A673 (cell line): ENCODE measurements at regions not wholly inside any gene's neighbourhood (a gene's known extent, or its start where the extent isn't known, plus 50 kb on each side); places are given as distances from the start of the nearest gene placed in this dataset.

Experiments
- BruUV-seq: library from RNA; stranded (reverse); fragments of 400-500 nt; replicated peaks from 2 replicates; lab custom pipeline; 2021; lab: Mats Ljungman, UMichigan
- CTCF ChIA-PET: fragments of 300-600 bp; sonication (Branson Sonifier 250); formaldehyde crosslinking; loops from one replicate; lab custom pipeline; 2022; ENCODE audit warnings: antibody characterized with exemption; lab: Charles Lee
- POLR2A ChIA-PET: fragments of 300-600 bp; sonication (Branson Sonifier 250); formaldehyde crosslinking; loops from one replicate; lab custom pipeline; 2022; ENCODE audit warnings: antibody characterized with exemption; ENCODE audit not compliant: low non-redundant PET; lab: Charles Lee
- DNase-seq: peaks from one replicate; pipeline ENCODE4 v3.0.0-alpha.2; 2015; ENCODE audit warnings: low spot score
- H3K27ac ChIP-seq: fragments of 200-600 bp; sonication (generic); 2 replicates; pipeline ENCODE4 v1.5.1; 2016; ENCODE audit warnings: mixed run types, low read depth, mild to moderate bottlenecking, mixed read lengths, antibody characterized with exemption, low read length; ENCODE audit not compliant: poor library complexity, severe bottlenecking
- H3K27me3 ChIP-seq: fragments of 200-600 bp; sonication (generic); replicated peaks from 2 replicates; pipeline ENCODE4 v1.6.1; 2017; ENCODE audit warnings: mixed run types, low read depth, mild to moderate bottlenecking, mixed read lengths, antibody characterized with exemption, low read length; ENCODE audit not compliant: insufficient read depth, poor library complexity
- H3K36me3 ChIP-seq: fragments of 200-600 bp; sonication (generic); 2 replicates; pipeline ENCODE4 v1.6.1; 2016; ENCODE audit warnings: mixed run types, mild to moderate bottlenecking, mixed read lengths, antibody characterized with exemption, low read length; ENCODE audit not compliant: insufficient read depth, poor library complexity, severe bottlenecking
- H3K4me1 ChIP-seq: fragments of 200-600 bp; sonication (generic); 2 replicates; pipeline ENCODE4 v1.6.1; 2017; ENCODE audit warnings: mixed run types, mild to moderate bottlenecking, mixed read lengths, antibody characterized with exemption, low read length; ENCODE audit not compliant: insufficient read depth, poor library complexity, severe bottlenecking
- H3K4me3 ChIP-seq: fragments of 200-600 bp; sonication (generic); 2 replicates; pipeline ENCODE4 v1.5.1; 2016; ENCODE audit warnings: low read depth, mixed run types, mild to moderate bottlenecking, mixed read lengths, low read length; ENCODE audit not compliant: poor library complexity, severe bottlenecking
- H3K9me3 ChIP-seq: fragments of 200-600 bp; sonication (generic); 2 replicates; pipeline ENCODE4 v1.6.1; 2016; ENCODE audit warnings: mixed run types, low read depth, mild to moderate bottlenecking, mixed read lengths, antibody characterized with exemption, low read length; ENCODE audit not compliant: poor library complexity, severe bottlenecking
- CTCF ChIP-seq: fragments of 300-800, 200-600 bp; sonication (generic); conservative IDR thresholded peaks from 2 replicates; pipeline ENCODE4 v1.5.1; 2017; ENCODE audit warnings: low read depth, mild to moderate bottlenecking, antibody characterized with exemption, low read length, moderate library complexity, mixed read lengths
- EZH2 ChIP-seq: fragments of 200-600 bp; sonication (generic); IDR thresholded peaks from 2 replicates; pipeline ENCODE4 v1.6.1; 2017; ENCODE audit warnings: borderline replicate concordance, low read depth, mild to moderate bottlenecking, mixed read lengths, antibody characterized with exemption, low read length; ENCODE audit not compliant: poor library complexity, severe bottlenecking
- intact Hi-C: fragments of 100-400 bp; cut with micrococcal nuclease; formaldehyde crosslinking; loops from one replicate; pipeline ENCODE4 v1.10.0; 2022; ENCODE audit not compliant: unreplicated experiment

GRCh38 chr1:90319918-90320317 lies 325.0 kb downstream of the ZNF326 start:
- ChIA-PET POLR2A (no interaction called here), CTCF (no interaction called here)
- Histone ChIP-seq H3K4me3 (no peak overlapping the region), H3K9me3 (no peaks in the 10 kb centered on the region), H3K27ac (no peak overlapping the region), H3K27me3 (no peaks in the 10 kb centered on the region), H3K4me1 (peaks cover 39% of the 10 kb centered on the region), H3K36me3 (no peaks in the 10 kb centered on the region)
- no TSS peak for BruUV-seq
- TF ChIP-seq CTCF (no peak), EZH2 (no peak)
- intact Hi-C loops = no loop called here
- no peak for DNase-seq

GRCh38 chr1:90318431-90318830 lies 323.5 kb downstream of the ZNF326 start:
- Histone ChIP-seq H3K4me1 (peaks cover 50% of the 10 kb centered on the region), H3K4me3 (no peak overlapping the region), H3K36me3 (no peaks in the 10 kb centered on the region), H3K9me3 (no peaks in the 10 kb centered on the region), H3K27me3 (no peaks in the 10 kb centered on the region), H3K27ac (no peak overlapping the region)
- TF ChIP-seq CTCF (no peak), EZH2 (no peak)
- no peak for DNase-seq
- intact Hi-C loops = no loop called here
- BruUV-seq = no TSS peak
- CTCF ChIA-PET = interaction anchor here (0.7 kb wide), 1 partner anchor 403 kb away, joined by 8 read pairs; no protein-coding TSS in a partner anchor
- POLR2A ChIA-PET = interaction anchor here (0.6 to 0.7 kb wide), 2 partner anchors 192 to 216 kb away, joined by 3 to 6 read pairs; no protein-coding TSS in a partner anchor

- ChIA-PET CTCF (interaction anchor here (0.7 kb wide), 1 partner anchor 403 kb away, joined by 8 read pairs; no protein-coding TSS in a partner anchor), POLR2A (interaction anchor here (0.6 to 0.7 kb wide), 2 partner anchors 193 to 289 kb away, joined by 6 to 15 read pairs; no protein-coding TSS in a partner anchor)
- Histone ChIP-seq H3K27me3 (no peaks in the 10 kb centered on the region), H3K4me1 (peaks cover 54% of the 10 kb centered on the region), H3K9me3 (no peaks in the 10 kb centered on the region), H3K4me3 (no peak overlapping the region), H3K27ac (no peak overlapping the region), H3K36me3 (no peaks in the 10 kb centered on the region)
- TF ChIP-seq EZH2 (no peak), CTCF (no peak)
- DNase-seq = peak; percentile 50
- BruUV-seq = no TSS peak
- intact Hi-C loops = no loop called here
Measured at GRCh38 chr1:90317628-90318027, 322.7 kb downstream of the ZNF326 start.
